Activated T-cell treated with anti-CD3 and anti-CD28 coated beads, Interleukin-2, amount 50 U/mL, for 72 hours (primary cell): ENCODE measurements at regions not wholly inside any gene's neighbourhood (a gene's known extent, or its start where the extent isn't known, plus 50 kb on each side); places are given as distances from the start of the nearest gene placed in this dataset.
A peak's percentile ranks its signal among the peaks of the same experiment; 100 is the strongest.
"Not testable (repeated sequence)": the region's sequence is repeated elsewhere in the genome, so short reads cannot be mapped to it uniquely, and the experiment has no call there.

Experiments
- ATAC-seq, 2 donors: fragments of 150-1000 bp; cut with Tn5 transposase; replicated peaks in 1 of 2; 2 replicates each; pipeline ENCODE4 v1.10.0; 2021; ENCODE audit warnings: moderate library complexity in 2 of 2, mild to moderate bottlenecking in 1 of 2
- DNase-seq, 2 donors: peaks; one replicate each; pipeline ENCODE4 v3.0.0; 2021 to 2022; ENCODE audit warnings: mixed read lengths in 1 of 2
- H3K27ac Mint-ChIP-seq: one replicate; pipeline ENCODE4 v1.8.0; 2022; ENCODE audit warnings: mild to moderate bottlenecking, moderate library complexity, mixed read lengths
- H3K27me3 Mint-ChIP-seq: one replicate; pipeline ENCODE4 v1.8.0; 2022; ENCODE audit warnings: low read depth, mixed read lengths
- H3K36me3 Mint-ChIP-seq, 2 donors: one replicate each; pipeline ENCODE4 v1.8.0; 2022; ENCODE audit warnings: mixed read lengths in 2 of 2, mild to moderate bottlenecking in 1 of 2; ENCODE audit not compliant: insufficient read depth in 2 of 2
- H3K4me1 Mint-ChIP-seq: one replicate; pipeline ENCODE4 v1.8.0; 2022; ENCODE audit warnings: low read depth, mixed read lengths
- H3K4me3 Mint-ChIP-seq, 2 donors: one replicate each; pipeline ENCODE4 v1.8.0; 2022; ENCODE audit warnings: mild to moderate bottlenecking in 2 of 2, mixed read lengths in 2 of 2, moderate library complexity in 2 of 2
- H3K9me3 Mint-ChIP-seq, 2 donors: one replicate each; pipeline ENCODE4 v1.8.0; 2022; ENCODE audit warnings: mixed read lengths in 2 of 2

- ATAC-seq, H3K4me1 Mint-ChIP-seq, H3K27me3 Mint-ChIP-seq, H3K27ac Mint-ChIP-seq, H3K9me3 Mint-ChIP-seq, H3K36me3 Mint-ChIP-seq, H3K4me3 Mint-ChIP-seq, DNase-seq: not testable (repeated sequence)
Observed at GRCh38 chr14:49243777-49244176, 342.4 kb downstream of the RPS29 start.

GRCh38 chr14:49240383-49240782 is 345.8 kb downstream of the RPS29 start:
- no peaks in the 10 kb centered on the region for H3K36me3 Mint-ChIP-seq
- ATAC-seq (no peak), DNase-seq (no peak)
- no peak overlapping the region for H3K4me3 Mint-ChIP-seq
- no peak overlapping the region for H3K27ac Mint-ChIP-seq
- no peaks in the 10 kb centered on the region for H3K27me3 Mint-ChIP-seq
- no peaks in the 10 kb centered on the region for H3K4me1 Mint-ChIP-seq
- H3K9me3 Mint-ChIP-seq = peaks cover 5 to 9% of the 10 kb centered on the region in 2 donors

GRCh38 chr14:49228552-49228951 is 357.6 kb downstream of the RPS29 start:
- Mint-ChIP-seq H3K4me3 (no peak overlapping the region), H3K9me3 (peaks cover 2% of the 10 kb centered on the region in 2 donors), H3K27me3 (no peaks in the 10 kb centered on the region), H3K27ac (no peak overlapping the region), H3K4me1 (no peaks in the 10 kb centered on the region), H3K36me3 (no peaks in the 10 kb centered on the region)
- DNase-seq (no peak), ATAC-seq (no peak)

- ATAC-seq (no peak), DNase-seq (no peak)
- Mint-ChIP-seq H3K27me3 (no peaks in the 10 kb centered on the region), H3K27ac (no peak overlapping the region), H3K4me1 (no peaks in the 10 kb centered on the region), H3K36me3 (no peaks in the 10 kb centered on the region), H3K9me3 (no peaks in the 10 kb centered on the region), H3K4me3 (no peak overlapping the region)
Observed at GRCh38 chr14:49221316-49221715, 364.9 kb downstream of the RPS29 start.

GRCh38 chr14:49220492-49220891 is 365.7 kb downstream of the RPS29 start:
- Mint-ChIP-seq H3K4me1 (no peaks in the 10 kb centered on the region), H3K27me3 (no peaks in the 10 kb centered on the region)
- ATAC-seq = no peak

GRCh38 chr14:49218436-49219092 is 367.6 kb downstream of the RPS29 start:
- Mint-ChIP-seq H3K9me3 (peaks cover 0 to 1% of the 10 kb centered on the region in 2 donors), H3K36me3 (no peaks in the 10 kb centered on the region), H3K4me1 (no peaks in the 10 kb centered on the region), H3K27me3 (no peaks in the 10 kb centered on the region), H3K4me3 (no peak overlapping the region), H3K27ac (no peak overlapping the region)
- ATAC-seq = no peak
- DNase-seq = no peak

More at GRCh38 chr14:49220492-49220891, 365.7 kb downstream of the RPS29 start:
- no peak for DNase-seq
- H3K36me3 Mint-ChIP-seq = no peaks in the 10 kb centered on the region
- H3K9me3 Mint-ChIP-seq = no peaks in the 10 kb centered on the region
- H3K4me3 Mint-ChIP-seq = no peak overlapping the region
- H3K27ac Mint-ChIP-seq = no peak overlapping the region

GRCh38 chr14:49212721-49213120 is 373.5 kb downstream of the RPS29 start:
- Mint-ChIP-seq H3K4me1 (no peaks in the 10 kb centered on the region), H3K4me3 (no peak overlapping the region), H3K9me3 (peaks cover 0 to 1% of the 10 kb centered on the region in 2 donors), H3K36me3 (no peaks in the 10 kb centered on the region), H3K27ac (no peak overlapping the region), H3K27me3 (no peaks in the 10 kb centered on the region)
- DNase-seq (no peak), ATAC-seq (no peak)

GRCh38 chr14:49209416-49209815 is 376.8 kb downstream of the RPS29 start:
- ATAC-seq (no peak), DNase-seq (no peak)
- Mint-ChIP-seq H3K4me1 (no peaks in the 10 kb centered on the region), H3K27me3 (peaks cover 5% of the 10 kb centered on the region), H3K36me3 (no peaks in the 10 kb centered on the region), H3K4me3 (no peak overlapping the region), H3K27ac (no peak overlapping the region), H3K9me3 (peaks cover 0 to 2% of the 10 kb centered on the region in 2 donors)

GRCh38 chr14:49206828-49207227 is 379.4 kb downstream of the RPS29 start:
- ATAC-seq = no peak
- H3K36me3 Mint-ChIP-seq = no peaks in the 10 kb centered on the region
- peaks cover 0 to 4% of the 10 kb centered on the region in 2 donors for H3K9me3 Mint-ChIP-seq
- H3K27me3 Mint-ChIP-seq = peaks cover 12% of the 10 kb centered on the region
- H3K27ac Mint-ChIP-seq = no peak overlapping the region
- H3K4me3 Mint-ChIP-seq = no peak overlapping the region
- no peaks in the 10 kb centered on the region for H3K4me1 Mint-ChIP-seq
- DNase-seq = no peak

- ATAC-seq (no peak), DNase-seq (no peak)
- Mint-ChIP-seq H3K27me3 (peaks cover 12% of the 10 kb centered on the region), H3K36me3 (no peaks in the 10 kb centered on the region), H3K4me3 (no peak overlapping the region), H3K27ac (no peak overlapping the region), H3K4me1 (no peaks in the 10 kb centered on the region), H3K9me3 (peaks cover 0 to 4% of the 10 kb centered on the region in 2 donors)
Observed at GRCh38 chr14:49203676-49204075, 382.5 kb downstream of the RPS29 start.

GRCh38 chr14:49199159-49199558 is 387.0 kb downstream of the RPS29 start:
- H3K9me3 Mint-ChIP-seq = peaks cover 1 to 2% of the 10 kb centered on the region in 2 donors
- no peak for DNase-seq
- peaks cover 7% of the 10 kb centered on the region for H3K27me3 Mint-ChIP-seq
- H3K36me3 Mint-ChIP-seq = no peaks in the 10 kb centered on the region
- no peak overlapping the region for H3K4me3 Mint-ChIP-seq
- no peak for ATAC-seq
- H3K4me1 Mint-ChIP-seq = peaks cover 2% of the 10 kb centered on the region
- H3K27ac Mint-ChIP-seq = no peak overlapping the region

- DNase-seq (no peak), ATAC-seq (peak; percentile 72 to 77)
- Mint-ChIP-seq H3K9me3 (peaks cover 0 to 1% of the 10 kb centered on the region in 2 donors), H3K4me1 (peaks cover 7% of the 10 kb centered on the region), H3K27ac (no peak overlapping the region), H3K4me3 (no peak overlapping the region), H3K27me3 (no peaks in the 10 kb centered on the region), H3K36me3 (no peaks in the 10 kb centered on the region)
Observed at GRCh38 chr14:49196327-49196726, 389.9 kb downstream of the RPS29 start.

GRCh38 chr14:49194067-49194466 is 392.1 kb downstream of the RPS29 start:
- DNase-seq (no peak), ATAC-seq (no peak)
- no peak overlapping the region for H3K27ac Mint-ChIP-seq
- peaks cover 5% of the 10 kb centered on the region for H3K27me3 Mint-ChIP-seq
- H3K9me3 Mint-ChIP-seq = peaks cover 0 to 1% of the 10 kb centered on the region in 2 donors
- no peak overlapping the region for H3K4me3 Mint-ChIP-seq
- no peaks in the 10 kb centered on the region for H3K36me3 Mint-ChIP-seq
- H3K4me1 Mint-ChIP-seq = peaks cover 7% of the 10 kb centered on the region
